Type B pancreatic cell (in vitro differentiated cells): ENCODE measurements at regions not wholly inside any gene's neighbourhood (a gene's known extent, or its start where the extent isn't known, plus 50 kb on each side); places are given as distances from the start of the nearest gene placed in this dataset.
"Not testable (repeated sequence)": the region's sequence is repeated elsewhere in the genome, so short reads cannot be mapped to it uniquely, and the experiment has no call there.

Experiments
- DNase-seq: peaks from one replicate; pipeline ENCODE4 v3.0.0; 2021; ENCODE audit warnings: mixed read lengths; ENCODE audit not compliant: unreplicated experiment; ENCODE audit errors: extremely low spot score
- H3K27ac Mint-ChIP-seq: 2 replicates; pipeline ENCODE4 v1.8.0; 2021; ENCODE audit warnings: mild to moderate bottlenecking, mixed read lengths
- H3K27me3 Mint-ChIP-seq: 2 replicates; pipeline ENCODE4 v1.8.0; 2021; ENCODE audit warnings: mixed read lengths
- H3K36me3 Mint-ChIP-seq: 2 replicates; pipeline ENCODE4 v1.8.0; 2021; ENCODE audit warnings: mixed read lengths
- H3K4me1 Mint-ChIP-seq: one replicate; pipeline ENCODE4 v1.8.0; 2021; ENCODE audit warnings: mixed read lengths; ENCODE audit not compliant: unreplicated experiment
- H3K4me3 Mint-ChIP-seq: 2 replicates; pipeline ENCODE4 v1.8.0; 2021; ENCODE audit warnings: mild to moderate bottlenecking, mixed read lengths
- H3K9me3 Mint-ChIP-seq: 2 replicates; pipeline ENCODE4 v1.8.0; 2021; ENCODE audit warnings: mixed read lengths

DNA sequence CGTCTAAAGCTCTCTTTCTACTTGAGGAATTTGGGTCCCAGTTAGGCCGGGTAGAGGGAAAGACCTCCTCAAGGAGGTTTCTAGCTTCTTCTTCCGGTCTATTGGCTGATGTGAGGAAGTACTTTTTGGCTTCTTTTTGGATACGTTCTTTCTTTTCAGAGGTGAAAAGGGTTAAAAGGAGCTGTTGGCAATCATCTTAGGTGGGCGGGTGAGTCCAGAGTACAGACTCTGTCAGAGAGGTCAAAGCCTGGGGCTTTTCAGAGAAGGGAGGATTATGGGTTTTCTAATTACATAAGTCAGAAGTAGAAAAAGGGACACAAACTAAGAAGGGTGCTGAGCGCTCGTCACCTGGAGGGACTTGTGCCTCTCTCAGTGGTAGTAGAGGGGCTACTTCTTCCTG lies 117.7 kb downstream of the UNC93B1 start:
- H3K9me3 Mint-ChIP-seq, H3K4me3 Mint-ChIP-seq, DNase-seq, H3K36me3 Mint-ChIP-seq: not testable (repeated sequence)
- peaks cover 19% of the 10 kb centered on the region for H3K27me3 Mint-ChIP-seq
- H3K4me1 Mint-ChIP-seq, result peaks cover 17% of the 10 kb centered on the region
- H3K27ac Mint-ChIP-seq, result peak overlapping the region; percentile 46

DNA sequence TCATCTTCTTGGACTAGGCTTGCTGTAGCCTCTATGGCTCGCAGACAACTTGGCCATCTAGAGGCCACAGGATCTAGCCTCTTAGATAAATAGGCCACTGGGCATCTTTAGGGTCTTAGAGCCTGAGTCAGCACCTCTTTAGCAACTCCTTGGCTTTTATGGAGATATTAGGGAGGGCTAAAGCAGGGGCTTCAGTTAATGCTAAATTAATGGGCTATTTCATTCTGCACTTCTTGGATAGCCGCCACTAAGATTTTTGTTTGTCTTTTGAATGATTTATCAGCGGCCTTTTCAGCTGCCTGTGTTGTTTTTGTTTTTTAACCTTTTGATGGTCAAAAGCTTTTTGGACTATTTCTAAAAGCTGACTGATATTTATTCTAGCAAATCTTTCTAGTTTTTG lies 118.3 kb downstream of the UNC93B1 start:
- not testable (repeated sequence) for H3K4me3 Mint-ChIP-seq, H3K27ac Mint-ChIP-seq, DNase-seq, H3K9me3 Mint-ChIP-seq, H3K36me3 Mint-ChIP-seq
- Mint-ChIP-seq H3K4me1 (peaks cover 17% of the 10 kb centered on the region), H3K27me3 (peaks cover 19% of the 10 kb centered on the region)

DNA sequence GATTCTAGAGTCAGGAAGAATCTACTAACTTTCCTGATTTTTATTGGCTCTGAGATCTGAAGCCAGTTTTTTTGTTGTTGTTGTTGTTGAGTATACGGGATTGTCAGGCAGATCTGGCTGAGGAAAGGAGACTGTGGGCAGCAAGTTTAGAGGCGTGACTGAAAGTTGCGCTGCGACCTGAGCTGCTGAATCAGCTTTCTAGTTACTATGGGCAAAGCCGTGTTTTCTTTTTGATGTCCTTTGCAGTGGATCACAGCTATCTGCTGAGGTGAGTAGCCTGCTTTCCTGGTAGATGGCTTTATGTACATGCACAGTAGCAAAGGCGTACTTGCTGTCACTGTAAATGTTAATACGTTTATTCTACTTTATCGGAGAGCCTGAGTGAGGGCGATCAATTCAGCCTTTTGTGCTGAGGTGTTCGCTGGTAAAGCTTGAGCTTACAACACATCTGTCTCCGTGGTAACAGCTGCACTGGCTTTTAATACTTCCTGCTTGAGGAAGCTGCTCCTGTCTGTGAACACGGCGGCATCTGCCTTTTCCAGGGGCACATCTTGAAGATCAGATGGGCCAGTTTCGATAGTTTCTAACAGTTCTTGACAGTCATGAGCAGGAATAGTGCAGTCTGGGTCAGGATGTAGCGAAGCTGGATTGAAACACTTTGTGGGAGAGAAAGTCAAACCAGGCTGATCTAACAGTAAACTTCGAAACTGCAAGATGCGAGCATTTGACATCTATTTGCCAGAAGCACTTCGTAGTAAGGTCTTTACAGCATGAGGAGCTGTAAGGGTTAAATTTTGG lies 118.9 kb downstream of the UNC93B1 start:
- H3K36me3 Mint-ChIP-seq, H3K9me3 Mint-ChIP-seq, DNase-seq: not testable (repeated sequence)
- Mint-ChIP-seq H3K27ac (peak overlapping the region; percentile 76), H3K27me3 (peaks cover 19% of the 10 kb centered on the region), H3K4me3 (peak overlapping the region; percentile 69), H3K4me1 (peaks cover 17% of the 10 kb centered on the region)

DNA sequence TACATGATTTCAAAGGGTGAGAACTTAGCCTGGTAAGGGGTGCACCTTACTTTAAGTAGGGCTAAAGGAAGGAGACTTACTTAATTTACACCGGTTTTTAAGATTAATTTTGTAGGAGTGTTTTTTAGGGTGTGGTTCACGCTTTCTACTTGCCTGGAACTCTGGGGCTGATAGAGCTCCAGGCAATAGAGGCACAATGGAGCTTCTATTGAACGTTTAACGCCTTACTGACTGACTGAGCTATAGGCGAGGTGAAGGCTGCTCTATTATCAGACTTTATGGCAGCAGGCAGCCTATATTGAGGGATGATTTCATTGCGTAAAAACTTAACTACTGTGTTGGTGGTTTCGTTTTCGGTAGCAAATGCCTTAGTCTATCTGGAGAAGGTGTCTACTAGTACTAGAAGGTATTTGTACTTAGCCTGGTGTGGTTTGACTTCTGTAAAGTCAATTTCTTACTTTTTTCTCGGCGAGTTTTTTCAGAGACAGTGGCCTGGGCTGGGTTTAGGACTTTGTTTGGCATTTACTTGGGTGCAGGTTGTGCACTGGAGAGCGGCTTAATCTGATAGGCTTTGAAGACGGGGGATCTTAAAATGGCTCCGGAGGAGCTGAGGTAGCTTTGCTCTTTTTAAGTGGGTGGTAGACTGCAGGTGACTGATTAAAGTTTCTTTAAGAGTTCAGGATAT lies 119.7 kb downstream of the UNC93B1 start:
- peak overlapping the region; percentile 76 for H3K27ac Mint-ChIP-seq
- H3K9me3 Mint-ChIP-seq, result not testable (repeated sequence)

DNA sequence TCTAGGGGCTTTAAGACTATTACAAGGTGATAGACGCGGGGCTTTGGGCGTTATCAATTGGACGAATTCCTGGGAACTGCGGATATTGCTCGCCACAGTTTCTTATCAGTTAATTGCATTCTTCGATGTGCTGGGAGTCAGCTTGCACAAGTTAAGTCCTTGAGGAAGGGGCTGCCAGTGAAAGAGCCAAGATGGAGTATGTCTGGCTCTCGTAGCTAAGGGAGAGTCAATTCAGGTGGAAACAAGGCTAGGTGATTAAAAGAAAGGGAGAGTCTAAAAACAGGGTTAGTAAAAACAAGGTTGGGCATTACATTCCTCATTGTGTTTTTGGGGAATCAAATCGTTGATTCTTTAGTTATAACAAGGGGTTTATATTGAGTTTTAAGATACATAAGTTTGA lies 121.6 kb downstream of the UNC93B1 start:
- not testable (repeated sequence) for H3K4me3 Mint-ChIP-seq, H3K9me3 Mint-ChIP-seq, H3K36me3 Mint-ChIP-seq, DNase-seq
- Mint-ChIP-seq H3K27ac (peak overlapping the region; percentile 21), H3K27me3 (peaks cover 19% of the 10 kb centered on the region), H3K4me1 (peaks cover 17% of the 10 kb centered on the region)

More for the DNA sequence above, 119.7 kb downstream of the UNC93B1 start:
- H3K27me3 Mint-ChIP-seq, result peaks cover 19% of the 10 kb centered on the region
- not testable (repeated sequence) for H3K36me3 Mint-ChIP-seq, DNase-seq
- peaks cover 17% of the 10 kb centered on the region for H3K4me1 Mint-ChIP-seq
- H3K4me3 Mint-ChIP-seq, result peak overlapping the region; percentile 53

DNA sequence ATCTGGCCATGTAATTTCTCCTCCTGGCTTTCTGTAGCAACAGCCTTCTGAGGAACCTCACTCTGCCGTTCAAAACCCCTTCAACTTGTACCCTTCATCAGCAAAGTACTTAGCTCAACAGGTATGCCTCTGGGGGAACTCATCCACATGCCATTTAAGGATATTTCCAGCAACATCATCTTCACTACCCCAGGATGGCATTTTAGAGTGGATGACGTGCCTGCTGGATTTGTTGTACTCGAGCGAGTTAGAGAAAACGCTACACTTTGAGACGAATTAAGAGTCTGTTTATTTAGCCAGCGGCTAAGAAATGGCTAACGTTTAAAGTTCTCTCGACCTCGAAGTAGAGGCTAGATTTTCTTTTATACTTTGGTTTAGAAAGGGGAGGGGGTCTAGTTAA lies 122.1 kb downstream of the UNC93B1 start:
- H3K27ac Mint-ChIP-seq, H3K9me3 Mint-ChIP-seq, H3K4me3 Mint-ChIP-seq, H3K36me3 Mint-ChIP-seq, DNase-seq: not testable (repeated sequence)
- Mint-ChIP-seq H3K27me3 (peaks cover 19% of the 10 kb centered on the region), H3K4me1 (peaks cover 17% of the 10 kb centered on the region)

DNA sequence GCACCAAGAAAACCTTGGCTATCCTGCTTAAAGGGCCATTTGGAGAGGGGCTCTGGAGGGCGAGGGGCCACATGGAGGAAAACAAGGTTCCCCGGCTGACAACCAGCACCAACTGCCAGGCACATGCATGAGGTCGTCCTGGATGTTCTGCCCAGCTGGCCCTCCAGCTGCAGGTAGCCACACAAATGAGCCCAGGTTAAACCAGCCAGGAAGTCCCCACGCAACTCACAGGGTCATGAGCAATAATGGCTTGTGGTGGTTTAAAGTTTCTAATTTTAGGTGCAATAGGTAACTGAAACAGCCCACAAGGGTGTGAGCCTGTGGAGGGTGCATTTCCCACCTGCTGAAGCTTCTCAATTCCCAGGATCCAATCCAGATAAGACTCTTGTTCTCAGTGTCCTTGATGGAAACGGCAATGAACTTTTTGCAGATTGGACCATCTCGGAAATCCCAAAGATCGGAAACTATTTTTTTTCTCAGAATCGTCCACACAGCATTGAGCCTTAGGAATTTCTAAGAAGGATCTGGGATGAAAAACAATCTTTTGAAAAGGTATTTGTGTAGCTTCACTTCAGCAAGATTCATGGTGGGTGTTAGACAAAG lies 123.2 kb downstream of the UNC93B1 start:
- H3K36me3 Mint-ChIP-seq, H3K9me3 Mint-ChIP-seq, H3K27ac Mint-ChIP-seq, H3K4me3 Mint-ChIP-seq, DNase-seq: not testable (repeated sequence)
- H3K4me1 Mint-ChIP-seq, result peaks cover 12% of the 10 kb centered on the region
- H3K27me3 Mint-ChIP-seq, result peaks cover 15% of the 10 kb centered on the region

DNA sequence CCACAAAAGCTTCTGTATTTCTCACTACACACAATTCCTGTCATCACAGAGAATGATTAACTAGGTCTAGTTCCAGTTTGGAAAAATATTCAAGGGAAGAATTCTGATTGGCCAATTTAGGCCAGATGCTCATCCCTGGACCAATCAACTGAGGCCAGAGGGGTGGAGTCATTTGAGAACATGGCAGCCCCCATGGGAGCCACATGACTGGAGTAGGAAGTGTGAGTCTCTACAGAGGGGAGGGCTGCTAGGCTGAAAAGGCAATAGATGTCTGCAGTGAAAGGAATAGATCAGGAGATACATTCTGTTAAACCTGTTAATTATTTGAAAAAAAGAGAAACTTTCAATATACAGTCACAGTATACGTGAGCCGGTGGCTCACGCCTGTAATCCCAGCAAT lies 125.2 kb downstream of the UNC93B1 start:
- not testable (repeated sequence) for H3K36me3 Mint-ChIP-seq, H3K27ac Mint-ChIP-seq, H3K4me1 Mint-ChIP-seq, H3K9me3 Mint-ChIP-seq, H3K4me3 Mint-ChIP-seq, DNase-seq, H3K27me3 Mint-ChIP-seq

DNA sequence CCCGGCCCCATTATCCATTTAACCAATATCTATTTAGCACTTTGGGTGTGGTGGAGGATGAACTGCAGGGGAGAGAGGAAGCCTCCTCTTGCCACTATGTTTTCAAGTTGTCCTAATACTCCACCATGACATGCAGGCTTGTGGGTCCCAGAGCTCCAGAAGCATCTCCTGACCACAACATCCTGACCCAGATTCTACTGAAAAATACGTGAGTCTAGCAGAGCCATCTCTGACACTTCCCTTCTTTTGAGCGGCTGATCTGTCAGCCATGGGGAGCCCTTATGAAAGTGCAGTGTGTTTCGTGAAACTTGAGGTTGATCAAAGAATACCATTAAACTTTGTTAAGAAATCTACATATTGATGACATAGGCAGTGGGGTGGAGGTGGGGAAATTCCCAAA lies 126.6 kb downstream of the UNC93B1 start:
- not testable (repeated sequence) for H3K27ac Mint-ChIP-seq, H3K4me3 Mint-ChIP-seq, H3K4me1 Mint-ChIP-seq, H3K36me3 Mint-ChIP-seq, DNase-seq, H3K27me3 Mint-ChIP-seq, H3K9me3 Mint-ChIP-seq

DNA sequence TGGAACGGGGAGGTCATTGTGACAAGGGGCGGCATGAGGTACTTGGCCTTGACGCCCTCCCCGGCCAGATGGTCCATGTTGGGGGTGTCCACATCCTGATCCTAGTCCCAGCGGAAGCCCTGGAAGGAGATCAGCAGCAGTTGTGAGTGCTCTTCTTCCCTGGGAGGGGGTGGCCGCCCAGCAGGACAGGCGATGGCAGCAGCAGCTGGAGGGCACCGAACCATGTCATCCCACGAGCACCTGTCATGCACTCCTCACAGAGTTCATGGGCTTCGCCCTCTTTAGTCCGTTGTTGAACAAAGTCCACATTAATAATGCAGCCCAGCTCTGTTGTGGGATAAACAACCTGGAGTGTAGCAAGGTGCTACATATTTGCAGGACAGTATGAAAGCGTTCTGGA lies 130.7 kb downstream of the UNC93B1 start:
- H3K27me3 Mint-ChIP-seq, result peaks cover 17% of the 10 kb centered on the region
- not testable (repeated sequence) for H3K4me3 Mint-ChIP-seq, H3K27ac Mint-ChIP-seq, DNase-seq, H3K9me3 Mint-ChIP-seq, H3K36me3 Mint-ChIP-seq, H3K4me1 Mint-ChIP-seq

DNA sequence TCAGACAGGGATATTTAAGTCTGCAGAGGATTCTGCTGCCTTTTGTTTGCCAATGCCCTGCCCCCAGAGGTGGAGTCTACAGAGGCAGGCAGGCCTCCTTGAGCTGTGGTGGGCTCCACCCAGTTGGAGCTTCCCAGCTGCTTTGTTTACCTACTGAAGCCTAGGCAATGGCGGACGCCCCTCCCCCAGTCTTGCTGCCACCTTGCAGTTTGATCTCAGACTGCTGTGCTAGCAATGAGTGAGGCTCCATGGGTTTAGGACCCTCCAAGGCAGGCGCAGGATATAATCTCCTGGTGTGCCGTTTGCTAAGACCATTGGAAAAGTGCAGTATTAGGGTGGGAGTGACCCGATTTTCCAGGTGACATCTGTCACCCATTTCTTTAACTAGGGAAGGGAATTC lies 132.7 kb downstream of the UNC93B1 start:
- not testable (repeated sequence) for H3K4me1 Mint-ChIP-seq, H3K27ac Mint-ChIP-seq, H3K4me3 Mint-ChIP-seq

DNA sequence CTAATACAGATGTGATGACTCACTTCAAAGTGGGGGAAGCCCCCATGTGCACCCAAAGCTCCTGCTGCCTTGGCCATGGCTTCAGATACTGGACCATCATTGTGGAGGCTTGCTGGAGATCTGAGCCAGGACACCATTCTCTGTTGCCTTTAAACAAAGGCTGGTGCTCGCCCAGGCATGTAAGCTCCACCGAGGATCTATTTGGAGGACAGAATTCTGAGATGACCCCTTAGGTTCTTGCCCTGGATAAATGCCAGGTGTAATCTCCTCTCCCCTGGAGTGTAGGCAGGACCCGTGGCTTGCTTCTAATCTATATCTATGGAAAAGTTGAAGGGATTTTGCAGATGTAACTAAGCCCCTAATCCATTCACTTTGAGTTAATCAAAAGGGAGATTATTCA lies 141.0 kb downstream of the UNC93B1 start:
- H3K27ac Mint-ChIP-seq, H3K36me3 Mint-ChIP-seq, H3K4me3 Mint-ChIP-seq, H3K9me3 Mint-ChIP-seq, H3K4me1 Mint-ChIP-seq, DNase-seq: not testable (repeated sequence)
- H3K27me3 Mint-ChIP-seq, result peaks cover 16% of the 10 kb centered on the region

More for the DNA sequence above, 132.7 kb downstream of the UNC93B1 start:
- H3K9me3 Mint-ChIP-seq, DNase-seq, H3K36me3 Mint-ChIP-seq: not testable (repeated sequence)
- H3K27me3 Mint-ChIP-seq, result peaks cover 28% of the 10 kb centered on the region
